IPS-NIHi7 (cell line): ENCODE measurements at regions not wholly inside any gene's neighbourhood (a gene's known extent, or its start where the extent isn't known, plus 50 kb on each side); places are given as distances from the start of the nearest gene placed in this dataset.
"Not testable (repeated sequence)": the region's sequence is repeated elsewhere in the genome, so short reads cannot be mapped to it uniquely, and the experiment has no call there.

Experiments used
- DNase-seq: peaks from one replicate; pipeline ENCODE4 v3.0.0; 2012; ENCODE audit warnings: mixed read lengths; ENCODE audit errors: extremely low spot score

GRCh38 chr14:55979096-55979495 is 139.1 kb upstream of the PELI2 start:
- DNase-seq: no peak

GRCh38 chr14:55979781-55980180 is 138.4 kb upstream of the PELI2 start:
- DNase-seq: no peak

GRCh38 chr14:55980970-55981369 is 137.2 kb upstream of the PELI2 start:
- no peak for DNase-seq

DNA sequence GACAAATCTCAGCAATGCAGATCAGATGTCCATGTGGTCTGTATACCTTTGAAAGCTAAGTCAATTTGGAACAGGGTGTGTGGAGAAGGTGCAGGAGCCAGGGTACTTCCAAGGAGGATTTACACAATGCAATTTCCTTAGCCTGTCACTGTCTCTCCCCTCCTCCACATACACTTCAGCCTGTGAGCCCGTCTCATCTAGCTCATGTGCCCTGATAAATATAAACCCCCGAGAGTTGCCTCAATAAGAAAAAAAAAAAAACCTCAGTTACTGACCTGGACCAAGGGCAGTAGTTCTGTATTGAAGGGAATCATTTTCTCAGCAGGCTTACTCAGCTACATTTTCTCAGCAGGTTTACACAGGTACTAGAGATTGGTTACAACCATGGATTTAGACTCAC is 132.1 kb upstream of the PELI2 start:
- no peak for DNase-seq

- no peak for DNase-seq
Measured at GRCh38 chr14:56000846-56001245, 117.4 kb upstream of the PELI2 start.

DNA sequence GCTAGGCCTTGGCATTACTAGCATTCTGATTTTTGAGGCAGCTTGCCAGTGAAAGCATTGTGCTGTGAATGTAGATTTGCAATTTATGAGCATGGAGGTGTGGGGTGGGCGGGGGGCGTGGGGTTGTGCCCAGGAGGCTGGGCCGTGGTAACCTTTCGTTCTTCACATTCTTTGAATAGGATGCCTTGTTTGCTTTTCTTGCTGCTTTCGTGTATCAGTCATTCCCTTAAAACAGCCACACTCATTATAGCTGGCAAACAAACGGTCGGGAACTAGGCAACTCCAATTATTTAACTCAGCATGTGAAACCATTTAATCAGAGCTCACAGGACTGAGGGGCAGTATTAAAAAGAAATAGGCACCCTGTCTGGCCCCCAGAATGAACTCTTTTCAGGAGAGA is 115.9 kb upstream of the PELI2 start:
- DNase-seq: no peak

- no peak for DNase-seq
Measured at GRCh38 chr14:56002876-56003625, 115.2 kb upstream of the PELI2 start.

GRCh38 chr14:56004323-56004722 is 113.9 kb upstream of the PELI2 start:
- DNase-seq: no peak

DNA sequence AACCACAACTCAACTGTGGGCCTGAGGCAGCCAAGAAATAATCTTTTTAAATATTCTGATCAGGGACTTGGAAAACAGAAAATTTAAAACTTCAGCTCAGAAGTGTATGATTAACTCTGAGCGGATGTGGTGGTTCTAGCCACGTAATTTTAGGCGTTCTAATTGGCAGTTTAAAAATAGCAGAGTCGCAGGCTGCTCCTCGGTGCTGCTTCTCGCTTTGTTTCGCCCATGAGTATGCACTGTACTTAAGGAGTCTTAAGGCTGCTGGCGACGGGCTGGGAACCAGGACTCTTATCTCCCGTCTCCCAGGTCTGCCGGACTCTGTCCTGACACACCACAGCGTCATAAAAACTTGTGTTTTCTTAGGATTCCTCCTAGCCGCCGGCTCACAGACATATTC is 113.4 kb upstream of the PELI2 start:
- DNase-seq: peak; percentile 36

- peak; percentile 41 for DNase-seq
Measured at GRCh38 chr14:56005191-56006053, 112.8 kb upstream of the PELI2 start.

- DNase-seq: peak; percentile 23
Measured at GRCh38 chr14:56007491-56007890, 110.7 kb upstream of the PELI2 start.

DNA sequence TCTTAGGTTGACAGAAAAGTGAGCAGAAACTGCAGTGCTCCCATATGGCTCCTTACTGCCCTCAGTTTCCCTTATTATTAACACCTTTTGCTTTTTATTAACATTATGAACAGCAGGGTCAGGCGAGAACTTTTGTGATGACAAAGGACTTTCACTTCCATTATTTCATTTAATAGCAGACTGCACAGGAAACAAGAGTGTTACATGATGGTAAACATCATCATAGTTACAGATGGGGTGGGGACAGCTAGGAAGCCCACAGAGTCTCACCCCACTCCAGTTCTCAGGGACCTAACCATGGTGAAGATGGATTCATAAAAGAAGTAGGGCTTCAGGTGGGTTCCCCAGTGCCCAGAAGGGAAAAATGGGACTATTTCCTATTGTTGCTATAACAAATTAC is 110.1 kb upstream of the PELI2 start:
- DNase-seq: no peak

DNA sequence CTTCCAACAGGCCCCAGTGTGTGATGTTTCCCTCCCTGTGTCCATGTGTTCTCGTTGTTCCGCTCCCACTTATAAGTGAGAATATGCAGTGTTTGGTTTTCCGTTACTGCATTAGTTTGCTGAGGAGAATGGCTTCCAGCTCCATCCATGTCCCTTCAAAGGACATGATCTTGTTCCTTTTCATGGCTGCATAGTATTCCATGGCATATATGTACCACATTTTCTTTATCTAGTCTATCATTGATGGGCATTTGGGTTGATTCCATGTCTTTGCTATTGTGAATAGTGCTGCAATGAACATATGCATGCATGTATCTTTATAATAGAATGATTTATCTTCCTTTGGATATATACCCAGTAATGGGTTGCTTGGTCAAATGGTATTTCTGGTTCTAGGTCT is 109.5 kb upstream of the PELI2 start:
- not testable (repeated sequence) for DNase-seq

GRCh38 chr14:56023661-56024081 is 94.5 kb upstream of the PELI2 start:
- DNase-seq: no peak

DNA sequence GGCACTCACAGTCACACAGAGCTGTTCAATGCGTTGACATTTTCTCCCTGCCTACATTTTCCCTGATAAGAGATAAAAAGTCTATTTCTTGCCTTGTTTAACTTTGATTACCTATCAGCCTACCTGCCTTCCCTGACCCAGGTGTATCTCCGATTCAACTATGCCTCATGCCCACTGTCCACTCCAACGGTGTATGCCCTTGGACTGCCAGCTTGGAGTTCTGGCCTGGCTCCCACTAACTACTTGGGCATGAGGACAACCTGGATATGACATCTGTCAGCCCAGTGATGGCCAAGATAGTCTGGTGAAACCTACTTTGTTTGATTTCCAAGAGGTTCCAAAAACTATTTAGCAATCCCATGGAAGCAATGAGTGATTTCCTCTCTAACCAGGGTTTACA is 93.0 kb upstream of the PELI2 start:
- no peak for DNase-seq

- no peak for DNase-seq
Measured at GRCh38 chr14:56026506-56026905, 91.7 kb upstream of the PELI2 start.

- DNase-seq: no peak
Measured at GRCh38 chr14:56027421-56027820, 90.8 kb upstream of the PELI2 start.

DNA sequence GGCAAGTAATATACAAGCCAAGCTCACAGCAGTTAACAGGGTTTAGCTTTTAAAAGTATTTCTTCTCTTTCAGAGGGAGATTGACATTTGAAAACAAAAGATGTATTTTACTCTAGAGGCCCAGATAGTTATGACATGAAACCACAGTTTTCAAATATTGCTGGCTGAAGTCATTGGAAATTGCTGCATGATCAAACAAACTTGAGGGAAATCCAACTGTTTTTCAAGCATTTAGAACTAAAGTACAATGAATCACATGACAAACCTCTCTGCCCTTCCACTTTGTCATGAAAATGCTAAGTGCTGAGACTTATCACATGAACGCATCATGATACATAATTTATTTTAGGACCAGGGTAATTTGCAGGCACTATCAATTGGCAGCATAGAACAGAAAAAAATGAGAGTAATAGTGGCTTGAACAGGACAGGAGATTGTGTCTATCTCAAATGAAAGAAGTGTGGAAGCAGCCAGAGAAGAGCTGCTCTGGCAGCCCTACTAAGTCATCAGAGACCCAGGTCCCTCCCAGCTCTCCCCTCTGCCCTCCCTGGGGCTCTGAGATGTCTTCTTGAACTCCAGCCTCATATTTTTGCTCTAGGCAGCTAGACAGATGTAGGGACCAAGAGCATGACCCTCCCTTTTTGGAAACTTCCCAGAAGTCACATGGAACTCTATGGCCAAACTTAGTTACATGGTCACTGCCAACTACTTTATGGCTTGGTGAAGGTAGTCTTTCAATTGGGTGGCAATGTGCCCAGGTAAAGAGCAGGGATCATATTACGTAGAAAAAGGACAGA is 90.1 kb upstream of the PELI2 start:
- DNase-seq: no peak

DNA sequence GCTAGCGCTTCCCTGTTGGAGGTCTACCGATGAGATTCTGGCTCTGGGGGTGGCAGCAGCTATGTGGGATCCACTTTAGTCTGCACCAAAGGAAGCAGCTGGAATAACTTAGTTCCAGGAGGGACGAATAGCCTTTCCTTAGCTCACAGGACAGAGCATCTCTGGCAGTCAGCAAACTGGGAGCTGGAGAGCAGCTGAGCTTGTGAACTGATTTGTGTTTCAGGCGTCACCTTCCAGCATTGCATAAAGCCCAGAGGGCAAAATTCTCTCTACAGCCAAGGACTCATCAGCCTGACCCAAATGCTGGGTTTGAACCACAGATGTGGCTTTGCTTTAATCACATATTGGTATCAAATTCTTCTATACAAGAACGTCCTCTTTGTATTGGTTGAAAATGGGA is 81.9 kb upstream of the PELI2 start:
- DNase-seq: peak; percentile 25

- DNase-seq: no peak
Measured at GRCh38 chr14:56040121-56040520, 78.1 kb upstream of the PELI2 start.

- no peak for DNase-seq
Measured at GRCh38 chr14:56044196-56044595, 74.0 kb upstream of the PELI2 start.

- DNase-seq: no peak
Measured at GRCh38 chr14:56046546-56046945, 71.7 kb upstream of the PELI2 start.
